ENCODE measurements at regions not wholly inside any gene's neighbourhood (a gene's known extent, or its start where the extent isn't known, plus 50 kb on each side); places are given as distances from the start of the nearest gene placed in this dataset.

GRCh38 chr19:28426110-28426729, 786.7 kb downstream of the UQCRFS1 start:
- Histone ChIP-seq H3K9ac (ENCODE audit: low read depth, low read length) (no peak overlapping the region), H3K4me1 (ENCODE audit: insufficient read depth, low read length) (peaks cover 27% of the 10 kb centered on the region), H3K36me3 (ENCODE audit: insufficient read depth, low read depth, low read length) (no peaks in the 10 kb centered on the region), H3K27ac (ENCODE audit: low read length) (no peak overlapping the region), H3K27me3 (ENCODE audit: insufficient read depth, low read length) (no peaks in the 10 kb centered on the region), H3K4me3 (ENCODE audit: low read length) (no peak overlapping the region), H3K9me3 (ENCODE audit: insufficient read depth, low read depth, low read length) (no peaks in the 10 kb centered on the region)

DNA sequence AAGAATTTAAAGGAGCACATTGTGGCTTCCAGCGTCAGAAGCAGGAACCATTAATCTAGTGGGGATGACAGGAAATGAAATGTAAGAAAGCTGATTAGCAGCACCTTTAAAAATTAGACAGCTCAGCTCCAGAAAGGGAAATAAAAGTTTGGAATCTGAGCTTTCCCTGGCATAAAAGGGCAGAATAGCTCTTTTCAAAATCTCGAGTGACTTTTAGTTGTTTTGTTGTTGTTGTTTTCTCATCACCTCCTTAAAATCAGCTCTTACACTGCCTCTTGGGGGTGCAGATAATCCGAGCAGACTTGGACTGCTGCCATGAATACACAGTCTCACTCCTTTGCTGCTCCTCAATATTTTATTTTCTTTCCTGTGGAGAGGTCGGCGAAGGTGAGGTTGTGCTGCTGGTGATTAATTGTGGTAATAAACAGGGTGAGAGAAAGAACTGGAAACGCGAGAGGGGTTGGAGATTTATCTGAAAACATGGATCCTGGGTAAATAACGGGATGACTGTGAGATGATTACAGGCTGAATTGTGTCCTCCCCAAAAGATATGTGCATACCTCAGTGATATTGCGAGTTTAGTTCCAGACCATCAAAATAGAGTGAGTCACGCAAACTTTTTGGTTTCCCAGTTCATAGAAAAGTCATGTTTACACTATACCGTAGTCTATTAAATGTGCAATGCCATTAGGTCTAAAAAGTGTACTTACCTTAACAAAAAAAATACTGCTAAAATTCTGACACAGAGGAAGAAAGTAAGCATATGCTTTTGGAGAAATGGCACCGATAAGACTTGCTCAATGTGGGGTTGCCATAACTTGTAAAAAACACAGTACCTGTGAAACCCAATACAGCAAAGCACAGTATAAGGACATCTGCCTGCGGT, 787.7 kb downstream of the UQCRFS1 start:
- H3K4me1 ChIP-seq (ENCODE audit: insufficient read depth, low read length): peaks cover 20% of the 10 kb centered on the region
- H3K9ac ChIP-seq (ENCODE audit: low read depth, low read length): no peak overlapping the region; the same call in 1 of the 2 replicates
- H3K27me3 ChIP-seq (ENCODE audit: insufficient read depth, low read length): no peaks in the 10 kb centered on the region
- no peaks in the 10 kb centered on the region for H3K36me3 ChIP-seq (ENCODE audit: insufficient read depth, low read depth, low read length)
- no peak overlapping the region for H3K27ac ChIP-seq (ENCODE audit: low read length)
- no peaks in the 10 kb centered on the region for H3K9me3 ChIP-seq (ENCODE audit: insufficient read depth, low read depth, low read length)
- no peak overlapping the region for H3K4me3 ChIP-seq (ENCODE audit: low read length)

DNA sequence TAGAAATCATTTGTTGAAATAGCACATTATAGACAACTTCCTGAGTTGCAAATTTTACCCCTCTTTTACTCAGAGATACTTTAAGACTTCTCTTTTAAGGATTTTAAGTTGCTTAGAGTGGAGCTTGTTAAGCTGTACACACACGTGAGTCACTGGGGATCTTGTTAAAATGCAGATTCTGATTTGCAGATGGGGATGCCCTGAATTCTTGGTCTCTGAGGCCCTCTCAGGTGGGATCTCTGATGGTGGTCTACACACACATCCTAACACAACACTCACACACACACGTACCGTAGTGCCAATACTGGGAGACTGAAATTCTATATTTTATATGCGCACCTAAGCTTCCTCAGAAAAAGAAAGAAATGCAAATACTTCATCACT, 788.3 kb downstream of the UQCRFS1 start:
- H3K27ac ChIP-seq (ENCODE audit: low read length): no peak overlapping the region
- H3K4me1 ChIP-seq (ENCODE audit: insufficient read depth, low read length): peaks cover 20% of the 10 kb centered on the region
- H3K36me3 ChIP-seq (ENCODE audit: insufficient read depth, low read depth, low read length): no peaks in the 10 kb centered on the region
- no peak overlapping the region for H3K4me3 ChIP-seq (ENCODE audit: low read length)
- H3K9me3 ChIP-seq (ENCODE audit: insufficient read depth, low read depth, low read length): no peaks in the 10 kb centered on the region
- no peak overlapping the region; the same call in 1 of the 2 replicates for H3K9ac ChIP-seq (ENCODE audit: low read depth, low read length)
- no peaks in the 10 kb centered on the region for H3K27me3 ChIP-seq (ENCODE audit: insufficient read depth, low read length)

DNA sequence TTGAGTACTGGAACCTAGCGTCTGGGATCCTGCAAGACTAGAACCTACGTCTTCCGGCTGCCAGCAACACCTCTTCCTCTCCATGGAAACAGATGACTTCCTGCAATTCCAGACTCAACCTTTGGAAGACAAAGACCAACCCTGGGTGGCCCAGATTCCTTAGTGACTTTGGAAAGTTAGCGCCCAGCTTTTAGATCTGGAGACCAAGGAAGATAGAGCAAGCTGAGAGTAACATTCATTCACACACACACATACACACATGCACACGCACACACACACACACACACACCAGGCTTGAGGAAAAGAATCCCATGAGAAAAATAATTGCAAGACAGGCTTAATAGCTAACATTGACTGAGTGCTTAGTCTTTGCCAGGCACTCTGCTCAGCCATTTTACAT, 788.9 kb downstream of the UQCRFS1 start:
- H3K9ac ChIP-seq (ENCODE audit: low read depth, low read length): no peak overlapping the region
- no peak overlapping the region for H3K27ac ChIP-seq (ENCODE audit: low read length)
- no peak overlapping the region for H3K4me3 ChIP-seq (ENCODE audit: low read length)
- peaks cover 20% of the 10 kb centered on the region for H3K4me1 ChIP-seq (ENCODE audit: insufficient read depth, low read length)
- no peaks in the 10 kb centered on the region for H3K27me3 ChIP-seq (ENCODE audit: insufficient read depth, low read length)
- H3K9me3 ChIP-seq (ENCODE audit: insufficient read depth, low read depth, low read length): no peaks in the 10 kb centered on the region
- H3K36me3 ChIP-seq (ENCODE audit: insufficient read depth, low read depth, low read length): no peaks in the 10 kb centered on the region

GRCh38 chr19:28422791-28423650, 789.9 kb downstream of the UQCRFS1 start:
- no peak overlapping the region for H3K27ac ChIP-seq (ENCODE audit: low read length)
- H3K9ac ChIP-seq (ENCODE audit: low read depth, low read length): no peak overlapping the region
- peaks cover 20% of the 10 kb centered on the region for H3K4me1 ChIP-seq (ENCODE audit: insufficient read depth, low read length)
- no peak overlapping the region for H3K4me3 ChIP-seq (ENCODE audit: low read length)
- H3K9me3 ChIP-seq (ENCODE audit: insufficient read depth, low read depth, low read length): no peaks in the 10 kb centered on the region
- H3K27me3 ChIP-seq (ENCODE audit: insufficient read depth, low read length): no peaks in the 10 kb centered on the region
- no peaks in the 10 kb centered on the region for H3K36me3 ChIP-seq (ENCODE audit: insufficient read depth, low read depth, low read length)

GRCh38 chr19:28422046-28422445, 790.9 kb downstream of the UQCRFS1 start:
- peaks cover 20% of the 10 kb centered on the region for H3K4me1 ChIP-seq (ENCODE audit: insufficient read depth, low read length)
- H3K36me3 ChIP-seq (ENCODE audit: insufficient read depth, low read depth, low read length): no peaks in the 10 kb centered on the region
- no peaks in the 10 kb centered on the region for H3K9me3 ChIP-seq (ENCODE audit: insufficient read depth, low read depth, low read length)
- H3K4me3 ChIP-seq (ENCODE audit: low read length): no peak overlapping the region
- no peaks in the 10 kb centered on the region for H3K27me3 ChIP-seq (ENCODE audit: insufficient read depth, low read length)
- no peak overlapping the region for H3K9ac ChIP-seq (ENCODE audit: low read depth, low read length)
- no peak overlapping the region for H3K27ac ChIP-seq (ENCODE audit: low read length)

DNA sequence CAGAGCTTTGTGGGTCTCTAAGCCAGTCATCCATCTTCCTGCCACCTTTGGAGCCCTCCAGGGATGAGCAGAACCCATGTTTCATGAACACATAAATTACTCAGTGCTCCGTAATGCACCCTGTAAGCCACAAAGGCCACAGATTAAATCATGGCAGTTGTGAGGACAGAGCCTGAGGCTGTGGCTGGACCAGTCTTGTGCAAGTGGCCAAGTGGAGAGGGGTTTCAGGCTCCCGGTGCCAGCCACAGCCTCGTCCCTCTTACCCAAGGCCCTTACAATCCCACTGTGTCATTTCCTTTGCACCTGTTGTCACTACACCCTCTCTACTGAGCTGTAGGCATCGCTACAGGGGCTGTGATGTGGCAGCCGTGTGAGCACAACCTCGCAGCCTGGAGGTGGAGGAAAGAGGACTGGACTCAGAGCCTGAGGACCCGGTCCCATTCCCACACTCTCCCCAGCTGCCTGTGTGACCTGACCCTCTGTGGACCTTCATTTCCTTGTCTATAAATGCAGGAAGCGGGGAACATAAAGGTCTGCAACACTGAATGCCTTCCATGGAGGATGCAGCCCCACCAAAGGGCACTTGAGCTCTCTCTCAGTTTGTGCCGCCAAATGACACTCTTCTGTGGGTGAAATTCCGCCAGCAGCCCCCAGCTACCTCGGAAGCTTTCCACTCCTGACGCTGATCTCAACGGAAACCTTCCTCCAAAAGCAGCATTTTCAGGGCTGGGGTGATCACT, 792.0 kb downstream of the UQCRFS1 start:
- peaks cover 20% of the 10 kb centered on the region for H3K4me1 ChIP-seq (ENCODE audit: insufficient read depth, low read length)
- no peaks in the 10 kb centered on the region for H3K9me3 ChIP-seq (ENCODE audit: insufficient read depth, low read depth, low read length)
- no peak overlapping the region for H3K4me3 ChIP-seq (ENCODE audit: low read length)
- H3K9ac ChIP-seq (ENCODE audit: low read depth, low read length): no peak overlapping the region
- no peaks in the 10 kb centered on the region for H3K36me3 ChIP-seq (ENCODE audit: insufficient read depth, low read depth, low read length)
- no peak overlapping the region for H3K27ac ChIP-seq (ENCODE audit: low read length)
- no peaks in the 10 kb centered on the region for H3K27me3 ChIP-seq (ENCODE audit: insufficient read depth, low read length)

- H3K4me1 ChIP-seq (ENCODE audit: insufficient read depth, low read length): peaks cover 8% of the 10 kb centered on the region
- H3K4me3 ChIP-seq (ENCODE audit: low read length): no peak overlapping the region
- H3K36me3 ChIP-seq (ENCODE audit: insufficient read depth, low read depth, low read length): no peaks in the 10 kb centered on the region
- no peak overlapping the region for H3K27ac ChIP-seq (ENCODE audit: low read length)
- no peaks in the 10 kb centered on the region for H3K27me3 ChIP-seq (ENCODE audit: insufficient read depth, low read length)
- no peaks in the 10 kb centered on the region for H3K9me3 ChIP-seq (ENCODE audit: insufficient read depth, low read depth, low read length)
- H3K9ac ChIP-seq (ENCODE audit: low read depth, low read length): no peak overlapping the region
Observed at GRCh38 chr19:28419312-28419711, 793.6 kb downstream of the UQCRFS1 start.

- H3K27me3 ChIP-seq (ENCODE audit: insufficient read depth, low read length): no peaks in the 10 kb centered on the region
- no peak overlapping the region for H3K27ac ChIP-seq (ENCODE audit: low read length)
- H3K9ac ChIP-seq (ENCODE audit: low read depth, low read length): no peak overlapping the region
Observed at GRCh38 chr19:28417361-28417760, 795.6 kb downstream of the UQCRFS1 start.

DNA sequence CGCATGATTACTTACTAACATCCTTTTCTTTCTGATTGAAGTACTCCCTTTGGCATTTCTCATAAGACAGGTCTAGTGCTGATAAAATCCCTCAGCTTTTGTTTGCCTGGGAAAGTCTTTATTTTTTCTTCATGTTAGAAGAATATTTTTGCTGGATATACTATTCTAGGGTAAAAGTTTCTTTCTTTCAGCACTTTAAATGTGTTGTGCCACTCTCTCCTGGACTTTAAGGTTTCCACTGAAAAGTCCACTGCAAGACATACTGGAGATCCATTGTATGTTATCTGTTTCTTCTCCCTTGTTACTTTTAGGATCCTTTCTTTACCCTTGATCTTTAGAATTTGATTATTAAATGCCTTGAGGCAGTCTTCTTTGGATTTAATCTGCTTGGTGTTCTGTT, 796.7 kb downstream of the UQCRFS1 start:
- Histone ChIP-seq H3K4me3 (ENCODE audit: low read length) (no peak overlapping the region), H3K36me3 (ENCODE audit: insufficient read depth, low read depth, low read length) (no peaks in the 10 kb centered on the region), H3K9me3 (ENCODE audit: insufficient read depth, low read depth, low read length) (no peaks in the 10 kb centered on the region), H3K27ac (ENCODE audit: low read length) (no peak overlapping the region), H3K4me1 (ENCODE audit: insufficient read depth, low read length) (no peaks in the 10 kb centered on the region), H3K27me3 (ENCODE audit: insufficient read depth, low read length) (no peaks in the 10 kb centered on the region), H3K9ac (ENCODE audit: low read depth, low read length) (no peak overlapping the region)

More at GRCh38 chr19:28417361-28417760, 795.6 kb downstream of the UQCRFS1 start:
- Histone ChIP-seq H3K9me3 (ENCODE audit: insufficient read depth, low read depth, low read length) (no peaks in the 10 kb centered on the region), H3K4me3 (ENCODE audit: low read length) (no peak overlapping the region), H3K4me1 (ENCODE audit: insufficient read depth, low read length) (no peaks in the 10 kb centered on the region), H3K36me3 (ENCODE audit: insufficient read depth, low read depth, low read length) (no peaks in the 10 kb centered on the region)

DNA sequence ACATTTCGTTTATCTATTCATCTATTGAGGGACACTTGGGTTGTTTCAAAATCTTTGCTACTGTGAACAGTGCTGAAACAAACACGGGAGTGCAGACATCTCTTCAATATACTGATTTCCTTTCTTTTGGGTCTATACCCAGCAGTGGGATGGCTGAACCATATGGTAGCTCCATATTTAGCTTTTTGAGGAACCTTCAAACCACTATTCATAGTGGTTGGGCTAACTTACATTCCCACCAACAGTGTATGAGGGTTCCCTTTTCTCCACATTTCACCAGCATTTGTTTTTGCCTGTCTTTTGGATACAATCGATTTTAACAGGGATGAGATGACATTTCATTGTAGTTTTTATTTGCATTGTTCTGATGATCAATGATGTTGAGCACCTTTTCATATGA, 798.2 kb downstream of the UQCRFS1 start:
- H3K36me3 ChIP-seq (ENCODE audit: insufficient read depth, low read depth, low read length): no peaks in the 10 kb centered on the region
- no peaks in the 10 kb centered on the region for H3K4me1 ChIP-seq (ENCODE audit: insufficient read depth, low read length)
- no peaks in the 10 kb centered on the region for H3K27me3 ChIP-seq (ENCODE audit: insufficient read depth, low read length)
- no peak overlapping the region for H3K4me3 ChIP-seq (ENCODE audit: low read length)
- no peaks in the 10 kb centered on the region for H3K9me3 ChIP-seq (ENCODE audit: insufficient read depth, low read depth, low read length)
- no peak overlapping the region for H3K27ac ChIP-seq (ENCODE audit: low read length)
- H3K9ac ChIP-seq (ENCODE audit: low read depth, low read length): no peak overlapping the region
